ENCODE measurements at regions not wholly inside any gene's neighbourhood (a gene's known extent, or its start where the extent isn't known, plus 50 kb on each side); places are given as distances from the start of the nearest gene placed in this dataset.

DNA sequence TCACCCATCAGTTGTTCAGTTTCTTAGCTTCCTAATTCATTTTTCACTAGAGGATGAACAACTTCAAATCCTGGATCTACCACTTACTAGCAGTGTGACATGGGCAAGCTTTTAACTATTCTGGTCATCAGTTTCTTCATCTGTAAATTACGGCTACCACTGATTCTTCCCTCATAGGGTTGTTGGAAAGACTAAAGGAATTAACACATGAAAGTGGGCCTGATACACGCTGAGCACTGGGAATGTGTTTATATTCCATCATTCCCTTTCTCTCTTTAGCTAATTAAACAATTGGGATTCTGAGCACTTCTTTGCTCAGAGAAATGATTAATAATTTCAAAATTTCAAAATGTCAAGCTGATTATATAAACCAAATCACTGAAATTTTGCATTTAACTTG lies 862.3 kb upstream of the GCFC2 start:
- no peak for DNase-seq

DNA sequence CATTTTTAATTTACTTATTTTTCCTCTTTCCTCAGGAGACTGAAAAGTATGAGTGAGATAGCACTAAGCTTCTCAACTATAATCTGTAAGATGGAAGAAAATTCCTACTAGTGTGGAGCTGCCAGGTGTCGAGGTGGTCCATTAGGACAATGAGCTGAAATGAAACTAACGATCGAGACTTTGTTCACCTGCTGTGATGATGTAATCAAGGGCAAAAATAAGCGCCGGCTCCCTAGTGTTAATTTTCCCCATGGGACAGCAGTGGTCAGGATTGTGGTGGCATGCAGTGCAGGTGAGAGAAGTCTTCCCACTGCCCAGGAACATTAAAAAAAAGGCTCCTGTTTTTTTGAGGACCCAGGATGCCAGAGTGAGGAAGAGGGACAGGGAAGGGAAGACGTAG lies 859.1 kb upstream of the GCFC2 start:
- DNase-seq, result no peak

DNA sequence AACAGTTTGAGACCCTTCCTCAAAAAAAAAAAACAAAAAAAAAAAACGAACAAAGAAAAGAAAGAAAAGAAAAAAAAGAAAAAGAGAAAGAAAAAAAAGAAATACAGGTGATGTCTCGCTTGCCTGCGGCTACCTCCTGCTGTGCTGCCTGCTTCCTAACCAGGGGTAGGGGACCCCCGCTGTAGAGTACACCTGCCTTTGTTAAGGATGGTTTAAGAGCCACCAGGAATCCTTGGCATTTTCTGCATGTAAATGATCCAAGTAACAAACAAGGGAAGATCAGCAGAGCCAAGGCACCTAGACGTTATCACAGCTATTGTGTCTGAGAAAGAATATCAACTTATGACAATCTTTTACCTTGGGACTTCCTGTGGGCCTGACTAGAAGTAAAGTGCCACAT lies 856.8 kb upstream of the GCFC2 start:
- DNase-seq, result no peak

DNA sequence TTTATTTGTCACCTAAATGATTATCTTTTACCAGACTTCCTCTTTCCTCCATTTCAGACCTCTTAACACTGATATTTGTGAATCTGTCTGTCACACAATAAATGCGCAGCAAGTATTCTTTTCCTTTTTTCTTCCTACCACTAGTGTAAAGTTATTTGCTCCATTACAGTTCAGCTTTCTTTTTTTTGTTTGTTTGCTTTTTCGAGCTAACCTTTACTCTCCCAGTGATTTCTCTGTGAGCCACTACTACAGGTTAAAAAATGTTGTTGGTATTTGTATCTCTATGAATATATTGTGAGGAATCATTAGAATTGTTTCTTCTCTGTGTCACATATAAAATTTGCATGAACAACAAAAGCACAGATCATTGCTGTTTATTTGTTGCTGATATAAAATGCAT lies 854.0 kb upstream of the GCFC2 start:
- DNase-seq, result no peak

DNA sequence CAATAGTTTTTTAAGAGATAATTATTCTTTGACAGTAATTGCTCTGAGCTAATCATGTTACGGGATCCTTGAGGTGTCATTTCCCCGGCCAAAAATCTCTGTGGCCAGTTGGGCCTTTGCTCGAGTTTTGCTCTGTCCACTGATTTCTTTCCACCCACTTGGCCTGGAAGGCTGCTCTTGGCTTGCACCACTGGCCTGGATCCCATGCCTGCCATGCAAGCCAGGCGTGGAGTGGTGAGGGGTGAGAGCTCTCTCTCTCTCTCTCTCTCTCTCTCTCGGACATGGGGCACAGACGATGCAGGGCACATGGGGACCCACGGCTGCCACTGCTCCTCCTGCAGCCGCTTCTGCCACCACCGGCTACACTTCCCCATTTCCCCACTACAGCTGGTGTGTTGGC lies 853.0 kb upstream of the GCFC2 start:
- DNase-seq, result no peak

DNA sequence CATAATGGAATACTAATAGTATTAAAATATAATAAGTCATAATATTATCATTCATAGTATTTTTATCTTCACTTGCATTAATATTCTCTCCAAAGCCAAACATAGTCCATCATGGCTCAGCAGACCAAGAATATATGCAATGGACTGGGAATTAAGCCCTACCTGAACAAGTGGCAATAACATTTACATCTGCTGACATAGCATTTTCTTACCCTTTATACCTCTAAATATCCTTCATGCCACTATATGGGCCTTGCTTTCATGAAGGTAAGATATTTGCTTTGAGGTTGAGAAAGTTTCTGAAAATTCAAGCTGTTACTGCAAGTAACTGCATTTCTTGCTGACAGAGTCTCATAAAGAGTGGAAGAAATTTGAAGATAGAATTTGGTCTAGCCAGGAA lies 847.4 kb upstream of the GCFC2 start:
- no peak for DNase-seq

DNA sequence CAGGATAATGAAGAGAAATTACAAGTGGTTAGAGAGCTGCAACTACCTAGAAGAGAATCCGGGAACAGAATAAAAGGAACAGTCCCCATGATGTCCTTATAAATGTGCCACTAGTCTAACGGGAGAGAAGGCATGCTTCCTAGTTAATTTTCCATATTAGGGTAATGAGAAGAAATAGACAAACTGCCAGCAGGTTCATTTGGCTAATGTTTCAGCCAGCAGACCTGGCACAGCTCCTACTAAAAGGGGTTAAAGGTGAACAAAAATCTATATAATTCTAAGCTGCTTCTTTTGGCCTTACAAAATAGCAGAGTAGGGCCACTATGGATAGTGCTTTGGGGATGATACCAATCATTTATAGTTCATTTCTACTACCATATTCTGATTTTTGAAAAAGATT lies 845.3 kb upstream of the GCFC2 start:
- no peak for DNase-seq

DNA sequence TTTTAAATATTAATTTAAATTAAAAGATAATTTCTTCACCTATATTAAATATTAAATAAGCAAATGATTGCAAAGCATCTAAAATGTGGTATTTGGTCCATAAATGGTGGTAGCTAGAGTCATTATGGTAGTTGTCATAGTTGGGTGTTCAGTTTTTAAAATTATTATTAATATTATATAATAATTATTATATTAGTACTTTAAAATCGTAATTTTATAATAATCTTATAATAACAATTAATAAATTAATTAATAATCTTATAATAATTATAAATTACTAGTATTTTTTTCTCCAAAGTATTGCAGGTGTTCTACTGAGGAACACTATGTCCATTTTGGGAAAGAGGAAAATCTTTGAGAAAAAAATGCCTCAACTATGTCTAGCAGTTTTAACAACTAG lies 835.5 kb upstream of the GCFC2 start:
- DNase-seq, result no peak

DNA sequence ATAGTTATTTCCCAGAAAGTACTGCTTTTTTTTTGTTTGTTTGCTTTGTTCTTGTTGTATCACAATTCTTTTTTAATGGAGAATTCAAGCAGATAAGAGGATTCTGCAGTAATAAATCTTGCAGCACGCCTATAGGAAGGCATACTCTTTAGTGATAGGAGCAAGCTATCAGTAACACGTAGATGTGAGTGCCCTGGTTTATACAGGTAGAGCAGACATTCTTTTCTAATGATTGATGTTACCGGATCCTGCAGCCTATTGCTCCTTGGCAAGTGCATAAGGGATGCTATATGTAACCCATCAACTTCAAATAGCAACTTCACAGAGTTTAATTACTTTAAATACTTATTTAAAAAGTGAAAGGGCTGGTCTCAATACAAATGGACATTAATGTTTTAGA lies 834.2 kb upstream of the GCFC2 start:
- no peak for DNase-seq

DNA sequence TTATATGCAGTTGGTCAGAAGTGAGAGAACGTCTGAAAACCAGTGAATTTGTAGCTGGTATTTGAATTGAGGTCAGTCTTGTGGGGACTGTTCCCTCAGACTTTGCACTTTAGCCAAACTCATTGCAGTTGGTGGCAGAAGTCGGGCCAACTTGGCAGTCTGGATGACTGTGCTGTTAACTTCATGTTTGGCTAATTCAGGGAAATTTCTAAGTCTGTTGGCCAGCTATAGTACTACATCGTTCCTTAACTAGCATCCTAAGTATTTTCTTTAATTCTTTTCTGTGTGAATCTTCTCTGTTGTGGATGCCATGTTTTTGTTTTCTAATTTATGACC lies 806.8 kb upstream of the GCFC2 start:
- DNase-seq, result no peak

DNA sequence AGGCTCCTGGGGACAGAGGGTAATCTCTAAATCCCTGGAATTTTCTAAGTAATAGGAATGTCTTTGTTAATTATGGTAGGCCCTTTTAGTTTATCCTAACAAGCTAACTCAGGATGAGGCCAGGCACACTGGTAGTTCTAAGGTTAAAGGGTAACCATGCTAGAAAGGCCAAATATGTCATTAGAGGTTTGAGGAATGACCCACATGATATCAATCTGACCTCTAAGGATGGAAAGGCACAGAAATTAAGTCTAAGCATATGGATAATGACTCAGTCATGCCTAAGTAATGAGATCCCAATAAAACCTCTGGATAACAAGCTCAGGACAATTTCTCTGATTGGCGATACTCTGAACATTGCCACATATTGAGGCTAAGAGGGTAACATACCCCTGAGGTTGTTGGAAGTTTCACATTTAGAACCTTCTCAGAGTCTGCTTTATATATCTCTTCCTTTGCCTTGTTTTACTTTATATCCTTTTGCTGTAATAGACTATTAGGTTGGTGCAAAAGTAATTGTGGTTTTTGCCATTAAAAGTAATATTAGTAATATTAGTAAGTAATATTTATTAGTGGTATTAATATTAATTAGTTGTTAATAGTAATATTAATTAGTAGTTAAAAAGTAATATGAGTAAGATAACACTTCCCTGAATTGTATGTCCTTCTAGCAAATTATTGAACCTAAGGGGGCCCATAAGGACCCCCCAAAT lies 806.3 kb upstream of the GCFC2 start:
- DNase-seq, result no peak

DNA sequence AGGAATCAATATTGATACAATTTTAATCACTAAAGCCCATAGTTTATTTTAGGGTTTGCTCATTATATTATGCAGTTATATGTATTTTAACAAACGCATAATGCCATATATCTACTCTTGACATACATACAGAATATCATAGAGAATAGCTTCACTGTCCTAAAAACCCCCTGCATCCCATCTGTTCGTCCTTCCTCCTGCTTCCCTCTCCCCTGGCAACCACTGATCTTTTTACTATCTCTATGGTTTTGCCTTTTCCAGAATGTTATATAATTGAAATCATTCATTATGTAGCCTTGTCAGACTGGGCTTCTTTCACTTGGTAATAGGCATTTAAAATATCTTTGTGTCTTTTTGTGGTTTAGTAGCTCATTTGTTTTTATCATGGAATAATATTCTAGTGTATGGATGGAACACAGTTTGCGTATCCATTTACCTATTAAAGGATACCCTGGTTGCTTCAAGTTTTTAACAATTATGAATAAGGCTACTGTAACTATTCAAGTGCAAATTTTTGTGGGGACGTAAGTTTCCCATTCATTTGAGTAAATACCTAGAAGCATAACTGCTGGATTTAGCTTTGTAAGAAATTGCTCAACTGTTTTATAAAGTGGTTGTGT lies 801.6 kb upstream of the GCFC2 start:
- no peak for DNase-seq

DNA sequence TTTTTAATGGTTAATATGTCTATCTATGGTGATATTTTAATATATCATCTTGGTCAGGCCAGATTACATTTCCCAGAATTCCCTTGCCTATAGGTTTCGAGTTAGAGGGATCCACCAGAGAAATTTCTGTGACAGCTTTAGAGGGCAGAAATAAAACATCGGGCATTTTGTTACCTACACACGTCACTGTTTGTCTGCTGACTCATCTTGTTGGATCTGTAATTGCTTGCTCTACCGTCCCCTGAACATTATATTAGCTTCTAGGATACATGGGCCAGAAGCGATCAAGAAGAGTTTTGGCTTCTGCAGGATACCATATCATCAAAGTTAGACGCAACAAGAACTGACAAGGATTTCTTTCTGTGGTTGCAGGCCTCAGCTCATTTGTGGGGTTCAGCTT lies 795.8 kb upstream of the GCFC2 start:
- DNase-seq, result no peak

DNA sequence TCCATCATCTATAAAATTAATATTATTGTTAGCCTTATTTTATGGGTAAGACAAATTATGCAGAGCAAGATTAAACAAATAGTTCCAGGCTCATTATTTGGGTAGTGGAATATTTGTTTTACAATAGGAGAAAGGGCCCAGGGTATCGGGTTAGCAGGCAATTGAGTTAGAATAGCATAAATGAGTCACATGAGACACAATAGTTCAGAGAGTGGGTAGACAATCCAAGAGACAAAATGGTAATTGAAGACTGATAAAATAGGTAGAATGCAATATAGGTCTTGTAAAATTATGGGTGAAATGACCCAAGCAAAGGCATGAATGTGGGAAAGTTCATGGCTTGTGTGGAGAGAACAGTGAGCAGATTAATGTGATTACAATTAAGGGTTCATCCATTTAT lies 790.9 kb upstream of the GCFC2 start:
- no peak for DNase-seq

DNA sequence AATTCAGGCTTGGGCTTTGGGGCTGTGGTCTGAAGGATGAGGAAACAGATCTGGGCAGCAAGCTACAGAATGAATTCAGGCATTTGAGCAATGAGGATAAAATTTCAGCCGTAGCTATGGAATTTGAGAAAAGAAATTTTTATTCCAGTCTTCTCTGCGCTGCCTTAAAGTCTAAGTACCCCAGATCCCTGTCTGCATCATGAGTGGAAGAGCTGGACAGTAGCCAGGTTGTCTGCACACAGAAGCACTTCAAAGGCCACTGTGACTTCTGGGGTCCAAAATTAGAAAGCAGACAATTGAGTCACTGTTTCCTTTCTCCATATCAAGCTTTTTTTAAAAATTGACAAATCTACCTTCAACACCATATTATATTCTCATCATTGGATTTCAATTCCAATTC lies 787.6 kb upstream of the GCFC2 start:
- no peak for DNase-seq

DNA sequence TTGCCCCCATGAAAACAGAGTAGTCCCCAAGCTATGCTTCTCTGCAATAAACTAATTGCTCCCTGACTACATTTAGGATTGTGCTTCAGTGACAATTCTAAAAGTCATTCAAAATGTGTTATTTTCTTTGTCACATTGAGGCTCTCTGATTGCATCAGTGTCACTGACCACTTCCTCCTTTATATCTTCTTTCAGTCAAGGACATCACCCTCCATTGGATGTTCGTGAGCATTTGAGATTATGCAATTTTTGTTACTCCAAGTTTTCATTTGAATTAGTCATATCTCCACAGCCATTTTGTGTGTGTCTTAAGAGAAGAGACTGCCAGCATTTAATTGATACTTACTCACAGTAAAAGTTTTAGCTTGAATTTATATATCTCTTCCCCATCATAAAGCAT lies 780.8 kb upstream of the GCFC2 start:
- no peak for DNase-seq

DNA sequence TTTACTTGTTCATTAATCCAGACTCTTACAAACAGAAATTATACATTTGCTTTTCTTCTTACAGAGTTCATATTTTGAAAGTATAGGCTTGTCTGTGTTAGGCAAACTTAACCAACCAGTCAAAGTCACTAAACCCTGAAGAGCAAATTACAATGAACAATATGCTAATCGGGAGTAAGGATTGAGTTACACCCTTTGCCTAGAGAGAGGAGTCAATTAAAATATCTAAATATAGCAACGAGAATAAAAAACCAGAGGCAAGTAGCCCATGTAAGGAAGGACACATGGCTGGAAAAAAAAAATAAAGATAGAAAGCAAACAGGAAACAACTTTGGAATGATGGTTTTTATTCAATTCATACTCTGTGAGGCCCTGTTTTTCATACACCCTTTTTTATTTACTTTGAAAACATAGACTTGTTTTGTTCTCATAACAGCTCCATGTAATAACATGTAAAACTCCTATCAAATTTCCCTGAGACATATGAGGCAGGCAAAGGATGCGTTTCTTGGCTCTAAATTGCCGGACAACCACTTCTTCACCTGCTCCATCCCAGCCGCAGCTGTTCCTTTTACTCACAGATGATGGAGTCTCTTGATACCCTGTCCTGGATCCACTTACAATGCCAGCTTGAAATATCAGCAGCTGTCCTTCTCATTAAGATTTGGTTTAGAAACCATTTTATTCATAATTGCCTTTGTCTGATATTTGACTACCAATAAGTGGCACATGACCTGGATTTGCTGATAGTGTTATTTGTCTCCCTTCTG lies 767.7 kb upstream of the GCFC2 start:
- DNase-seq, result no peak

DNA sequence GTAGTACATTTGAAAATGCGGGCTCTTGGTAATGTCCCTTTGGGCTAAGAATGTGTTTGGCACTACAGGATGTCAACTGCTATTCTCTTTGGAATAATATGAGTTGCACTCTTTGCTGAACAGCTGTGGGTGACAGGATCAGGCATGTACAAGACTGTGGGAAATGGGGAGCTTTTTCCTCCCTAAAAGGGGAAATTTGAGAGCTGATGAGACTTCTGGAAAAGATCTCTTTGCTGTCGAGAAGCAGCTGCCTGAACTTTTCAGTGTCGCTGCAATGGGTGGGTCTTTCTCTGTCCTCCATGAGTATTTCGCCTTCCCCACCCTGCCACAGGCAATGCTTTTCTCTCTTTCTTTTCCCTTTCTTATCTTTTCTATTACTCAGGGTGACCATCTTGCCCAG lies 762.2 kb upstream of the GCFC2 start:
- no peak for DNase-seq

DNA sequence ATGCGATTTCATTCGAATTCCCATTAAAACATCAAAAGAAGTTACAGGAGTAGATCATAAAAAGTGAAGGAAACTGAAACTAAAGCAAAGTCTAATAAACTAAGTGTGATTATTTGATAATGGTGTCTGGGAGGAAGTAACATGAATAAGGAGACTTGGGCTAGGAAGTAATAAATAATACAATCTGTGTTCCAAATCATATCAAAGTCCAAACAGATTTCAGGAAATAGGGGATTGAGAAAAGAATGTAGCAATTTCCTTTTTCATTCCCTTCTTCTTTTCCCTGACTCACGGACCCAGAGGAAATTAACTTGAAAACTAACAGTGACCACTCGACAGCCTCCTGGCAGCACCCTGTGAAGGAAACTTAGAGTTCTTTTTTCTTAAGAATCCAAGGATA lies 758.4 kb upstream of the GCFC2 start:
- no peak for DNase-seq

DNA sequence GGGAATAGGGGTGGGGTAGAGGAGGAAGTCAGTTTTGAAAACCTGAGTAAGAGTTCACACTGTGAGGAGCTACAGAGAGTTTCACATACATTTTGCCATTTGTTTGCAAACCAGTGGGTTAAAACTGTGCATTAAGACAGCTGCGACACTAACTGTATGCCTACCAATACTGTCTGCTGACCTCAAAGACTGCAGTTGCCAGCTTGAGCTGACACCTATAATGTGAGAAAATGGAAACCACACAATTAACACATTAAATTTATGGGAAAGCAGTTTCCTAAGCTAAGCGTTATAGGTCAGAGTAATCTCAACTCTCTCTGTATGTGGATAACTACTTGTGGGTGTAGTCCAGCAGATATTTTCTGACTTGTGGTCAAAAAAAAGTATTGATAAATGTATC lies 756.6 kb upstream of the GCFC2 start:
- no peak for DNase-seq

DNA sequence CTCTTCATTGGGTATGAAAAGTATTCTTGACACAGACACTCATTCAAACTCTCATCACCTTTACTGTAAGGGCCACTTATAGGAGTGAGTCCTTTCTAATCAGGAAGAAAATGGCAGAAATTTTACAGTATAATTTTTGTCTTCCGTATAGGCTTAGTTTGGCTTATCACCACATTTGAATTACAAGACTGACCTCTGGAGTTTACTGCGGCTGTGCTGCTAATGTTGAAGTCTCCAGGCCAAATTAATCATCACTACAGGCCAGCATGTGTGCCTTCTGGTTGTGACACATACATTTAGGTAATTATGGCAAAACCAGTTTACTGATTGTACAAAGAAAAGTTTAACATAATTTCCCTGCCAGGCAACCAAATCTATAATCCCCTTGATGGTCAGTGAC lies 753.6 kb upstream of the GCFC2 start:
- DNase-seq, result no peak

DNA sequence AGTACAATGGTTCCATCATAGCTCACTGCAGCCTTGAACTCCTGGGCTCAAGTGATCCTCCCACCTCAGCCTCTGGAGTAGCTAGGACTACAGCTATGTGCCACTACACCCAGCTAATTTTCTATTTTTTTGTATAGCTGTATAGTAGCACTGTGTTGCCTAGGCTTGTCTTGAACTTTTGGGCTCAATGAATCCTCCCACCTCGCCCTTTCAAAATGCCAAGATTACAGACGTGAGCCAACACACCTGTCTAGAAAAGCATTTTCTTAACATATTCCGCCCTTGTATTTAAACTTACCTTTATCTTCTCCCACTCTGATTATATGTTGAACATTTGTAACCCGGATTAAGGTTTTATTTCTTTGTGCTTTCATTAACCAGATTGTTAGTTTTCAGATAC lies 750.7 kb upstream of the GCFC2 start:
- no peak for DNase-seq

DNA sequence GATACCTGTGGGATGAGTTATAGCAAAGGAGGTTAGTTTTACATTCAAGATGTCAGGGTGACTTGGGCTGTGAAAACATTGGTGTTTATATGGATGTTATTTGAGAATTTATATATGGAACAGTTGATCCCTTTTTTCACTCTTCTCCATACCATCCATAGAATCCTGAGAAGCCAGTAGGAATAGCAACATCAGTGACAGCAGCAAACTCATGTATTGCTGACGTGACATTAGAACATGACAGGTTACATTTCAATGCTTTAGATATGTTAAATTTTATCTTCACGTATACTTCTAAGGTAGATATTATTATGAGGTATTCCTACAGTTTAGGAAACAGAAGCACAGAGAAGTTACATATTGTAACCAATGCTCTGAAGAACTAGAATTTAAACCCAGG lies 745.2 kb upstream of the GCFC2 start:
- no peak for DNase-seq

DNA sequence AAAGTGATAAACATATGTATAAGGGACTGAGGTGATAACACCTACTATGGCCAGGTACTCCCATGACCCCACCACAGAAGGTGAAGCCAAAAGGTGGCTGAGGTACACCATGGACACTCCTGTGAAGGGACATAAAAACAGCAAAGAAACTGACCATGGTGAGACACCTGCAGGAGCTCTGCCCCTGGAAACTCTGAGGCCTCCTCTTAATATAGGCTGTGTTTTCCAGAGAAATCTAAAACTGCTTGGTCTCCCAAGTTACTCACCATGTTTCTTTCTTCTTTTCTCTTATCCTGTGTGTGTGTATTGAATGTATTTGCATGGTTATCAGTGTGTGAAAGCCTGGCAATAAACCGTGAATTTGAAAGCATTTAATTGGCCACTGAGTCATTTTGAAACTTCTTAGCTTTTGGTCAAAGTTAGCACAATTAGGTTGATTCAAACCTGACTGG lies 739.3 kb upstream of the GCFC2 start:
- no peak for DNase-seq

DNA sequence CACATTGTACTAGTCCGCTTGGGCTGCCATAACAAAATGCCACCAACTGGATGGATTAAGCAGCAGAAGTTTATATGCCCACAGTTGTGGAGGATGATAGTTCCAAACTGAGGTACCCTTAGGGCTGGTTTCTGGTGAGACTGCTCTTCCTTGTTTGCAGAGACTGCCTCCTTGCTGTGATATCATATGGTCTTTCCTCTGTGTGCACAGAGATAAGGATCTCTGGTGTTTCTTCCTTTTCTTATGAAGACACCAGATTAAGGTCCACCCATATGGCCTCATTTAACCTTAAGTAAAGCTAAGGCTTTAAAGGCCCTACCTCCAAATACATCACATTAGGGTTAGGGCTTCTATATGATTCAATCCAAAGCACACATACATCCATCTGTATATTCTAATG lies 738.2 kb upstream of the GCFC2 start:
- no peak for DNase-seq
